GM12873 (cell line): ENCODE measurements at regions not wholly inside any gene's neighbourhood (a gene's known extent, or its start where the extent isn't known, plus 50 kb on each side); places are given as distances from the start of the nearest gene placed in this dataset.

ENCODE experiments used
- CTCF ChIP-seq: IDR thresholded peaks from 2 replicates; pipeline ENCODE4 v1.5.1; 2012; ENCODE audit warnings: low read depth, mild to moderate bottlenecking, moderate library complexity, low read length, control low read depth; ENCODE audit not compliant: insufficient read depth; ENCODE audit errors: missing control alignments

- no peak for TF ChIP-seq CTCF
These were observed 166.0 kb downstream of the AHSP start for GRCh38 chr16:31693733-31694132.

GRCh38 chr16:31694461-31694860 is 166.8 kb downstream of the AHSP start:
- TF ChIP-seq CTCF, result no peak

- no peak for TF ChIP-seq CTCF
These were observed 168.0 kb downstream of the AHSP start for GRCh38 chr16:31695667-31696066.

- peak; percentile 59 for TF ChIP-seq CTCF
These were observed 169.5 kb downstream of the AHSP start for GRCh38 chr16:31696968-31697743.

GRCh38 chr16:31697744-31698125 is 170.0 kb downstream of the AHSP start:
- TF ChIP-seq CTCF, result no peak

- TF ChIP-seq CTCF, result no peak
These were observed 171.2 kb downstream of the AHSP start for GRCh38 chr16:31698901-31699300.

- no peak for TF ChIP-seq CTCF
These were observed 171.9 kb downstream of the AHSP start for GRCh38 chr16:31699601-31700000.
